GM23338 (cell line): ENCODE measurements at regions not wholly inside any gene's neighbourhood (a gene's known extent, or its start where the extent isn't known, plus 50 kb on each side); places are given as distances from the start of the nearest gene placed in this dataset.

Experiments used
- CTCF ChIP-seq, 2 experiments: fragments of 200-600 bp in 1 of 2; sonication (generic) in 1 of 2; conservative IDR thresholded peaks; 2 replicates each; pipeline versions ENCODE4 v1.5.1 to v1.6.1; 2016 to 2017; ENCODE audit warnings: antibody characterized with exemption in 2 of 2, low read depth in 2 of 2, mild to moderate bottlenecking in 2 of 2, moderate library complexity in 1 of 2
- EZH2 ChIP-seq: fragments of 200-600 bp; sonication (generic); IDR thresholded peaks from one replicate; pipeline ENCODE4 v1.8.0; 2017; ENCODE audit warnings: antibody characterized with exemption, mild to moderate bottlenecking, low read depth; ENCODE audit not compliant: unreplicated experiment

- TF ChIP-seq CTCF (conservative IDR thresholded peaks at IDR 0.05; ENCODE audit: low read depth in 2 of 2): no peak
- TF ChIP-seq EZH2: no peak
Observed at GRCh38 chr6:168935628-168936010, 318.0 kb downstream of the THBS2 start.
